NCI-H2227 (cell line): ENCODE measurements at regions not wholly inside any gene's neighbourhood (a gene's known extent, or its start where the extent isn't known, plus 50 kb on each side); places are given as distances from the start of the nearest gene placed in this dataset.

Experiments used
- DNase-seq: peaks from one replicate; lab custom pipeline; 2025; ENCODE audit not compliant: unreplicated experiment; lab: John Stamatoyannopoulos, UW

DNA sequence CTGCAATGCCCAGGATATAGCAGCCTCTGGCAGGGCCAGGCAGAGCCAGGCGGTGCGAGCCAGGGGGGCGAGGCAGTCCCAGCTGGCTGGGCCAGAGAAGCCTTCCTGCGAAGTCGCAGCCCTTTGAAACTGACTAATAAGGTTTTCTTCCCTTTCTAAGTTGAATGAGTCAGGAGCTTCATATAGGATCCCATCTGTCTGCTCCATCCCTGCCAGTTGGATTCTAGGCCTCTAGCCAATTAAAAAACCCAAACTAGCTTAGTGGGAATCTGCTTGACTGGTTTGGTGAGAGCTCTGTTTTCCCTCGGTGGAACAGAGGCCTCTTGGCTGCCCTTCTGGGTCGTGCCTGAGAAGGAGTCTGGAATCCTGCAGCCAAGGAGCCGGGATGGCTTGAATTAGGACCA is 70.1 kb upstream of the RAPGEF1 start:
- no peak for DNase-seq

DNA sequence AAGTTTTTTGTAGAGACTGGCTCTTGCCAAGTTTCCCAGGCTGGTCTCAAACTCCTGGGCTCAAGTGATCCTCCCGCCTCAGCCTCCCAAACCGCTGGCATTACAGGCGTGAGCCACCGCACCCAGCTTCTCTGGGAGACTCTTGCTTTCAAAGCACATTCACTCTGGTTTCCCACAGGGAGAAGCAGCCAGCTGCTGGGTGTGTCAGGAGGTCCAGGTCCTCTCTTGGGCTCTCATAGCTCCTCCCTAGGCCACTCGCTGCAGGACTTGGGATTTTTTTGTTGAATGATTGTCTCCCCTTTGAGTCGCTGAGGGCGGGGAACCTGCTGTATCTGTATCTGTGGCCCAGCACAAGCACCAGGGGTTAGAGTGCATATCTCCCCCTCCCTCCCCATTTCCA is 68.4 kb upstream of the RAPGEF1 start:
- no peak for DNase-seq

DNA sequence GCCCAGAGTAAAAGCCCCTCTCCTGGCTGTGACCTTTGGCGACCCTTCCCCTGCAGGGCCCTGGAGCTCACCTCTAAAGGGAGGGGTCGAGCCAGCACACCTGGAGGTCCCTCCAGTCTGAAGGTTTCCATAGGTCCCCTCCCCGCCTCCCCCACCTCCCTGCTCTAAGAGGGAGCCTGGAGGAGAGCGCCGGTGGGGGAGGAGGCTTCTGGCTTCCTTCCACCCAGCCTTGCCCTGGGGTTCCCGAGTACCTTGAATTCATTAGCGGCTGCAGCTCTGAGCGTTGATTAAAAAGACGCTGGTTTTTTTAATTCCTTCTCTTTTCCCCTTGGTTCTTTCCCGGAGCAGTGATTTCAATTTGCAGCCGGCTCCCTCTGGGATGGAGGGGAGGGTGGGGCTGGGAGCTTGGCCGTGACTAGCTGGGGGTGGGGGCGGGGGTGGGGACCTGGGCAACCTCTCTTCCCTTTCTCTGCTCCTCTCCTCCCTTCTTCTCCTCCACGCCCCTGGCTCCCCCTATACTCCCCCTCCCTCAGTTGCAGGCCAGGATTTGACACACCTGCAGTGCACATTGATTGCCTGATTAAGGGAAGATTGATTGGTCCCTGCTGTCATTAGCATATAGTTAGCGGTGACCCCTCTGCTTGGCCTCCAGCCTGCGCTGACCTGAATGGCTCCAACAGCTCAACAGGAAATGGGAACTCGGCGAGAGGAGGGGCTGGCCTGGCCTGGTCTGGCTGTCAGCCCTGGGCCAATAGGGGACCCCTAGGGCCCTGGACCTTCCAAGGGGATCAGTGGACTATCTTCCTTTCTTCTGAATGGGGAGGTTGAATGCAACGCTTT is 67.5 kb upstream of the RAPGEF1 start:
- DNase-seq: no peak

DNA sequence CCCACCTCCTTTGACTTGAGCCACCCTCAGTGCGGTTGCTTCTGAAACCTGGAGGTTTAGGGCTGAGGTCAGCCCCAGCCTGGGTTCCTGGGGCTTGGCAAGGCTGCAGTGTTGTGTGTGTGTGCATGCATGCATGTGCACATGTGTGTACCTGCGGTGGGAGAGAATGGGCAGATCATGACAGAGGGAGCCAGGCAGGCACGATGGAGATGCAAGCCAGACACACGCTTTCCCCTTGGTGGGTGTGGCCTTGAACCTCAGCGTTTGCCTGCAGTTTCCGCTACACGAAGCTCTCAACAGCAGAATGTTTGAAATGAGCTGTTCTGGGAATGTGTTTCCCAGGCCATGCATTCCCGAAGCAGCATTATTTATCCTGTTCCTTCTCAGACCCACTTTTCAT is 65.9 kb upstream of the RAPGEF1 start:
- DNase-seq: no peak

DNA sequence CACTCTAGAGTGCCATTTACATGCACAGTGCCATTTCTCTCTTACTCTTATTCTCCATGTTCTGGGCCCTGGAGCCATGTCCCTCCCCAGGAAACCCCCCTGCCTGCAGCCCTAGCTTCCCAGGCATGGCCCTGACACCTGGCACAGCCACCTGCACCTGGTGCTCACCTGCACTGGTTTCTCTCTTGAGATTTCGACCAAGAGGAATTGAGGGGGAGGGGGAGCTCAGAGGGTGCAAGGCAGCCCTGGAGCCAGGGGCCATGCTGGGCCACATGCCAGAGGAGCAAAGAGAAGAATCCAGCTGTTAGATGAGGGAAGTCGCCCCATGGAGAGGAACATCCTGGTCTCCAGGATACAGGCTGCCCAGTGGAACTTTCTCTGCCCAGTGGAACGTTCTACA is 65.0 kb upstream of the RAPGEF1 start:
- no peak for DNase-seq

DNA sequence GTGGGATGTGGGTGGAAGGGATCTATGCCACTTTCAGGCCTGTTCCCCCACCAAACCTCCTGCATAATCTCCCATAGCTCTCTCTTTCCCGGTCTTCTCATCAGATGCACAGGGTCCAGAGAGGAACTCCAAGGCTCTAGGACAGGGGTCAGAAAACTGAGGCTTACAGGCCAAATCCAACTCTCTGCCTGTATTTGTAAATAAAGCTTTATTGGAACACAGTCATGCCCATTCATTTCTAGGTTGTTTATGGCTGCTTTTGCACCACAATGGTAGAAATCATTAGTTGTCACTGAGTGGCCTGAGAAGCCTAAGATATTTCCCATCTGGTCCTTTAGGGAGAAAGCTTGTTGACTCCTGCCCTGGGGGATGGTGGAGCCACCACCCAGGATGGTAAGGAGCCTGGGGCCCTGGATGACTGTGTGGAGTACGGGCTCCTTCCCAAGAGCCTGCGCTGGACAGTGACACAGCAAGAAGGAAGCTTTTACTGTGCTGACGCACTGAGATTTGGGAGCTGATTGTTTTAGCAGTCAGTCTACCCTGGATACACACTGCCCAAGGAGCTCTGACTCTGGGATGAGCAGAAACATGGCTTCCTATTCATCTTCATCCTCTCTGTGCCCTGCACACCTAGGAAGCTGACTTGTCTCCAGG is 64.0 kb upstream of the RAPGEF1 start:
- no peak for DNase-seq

DNA sequence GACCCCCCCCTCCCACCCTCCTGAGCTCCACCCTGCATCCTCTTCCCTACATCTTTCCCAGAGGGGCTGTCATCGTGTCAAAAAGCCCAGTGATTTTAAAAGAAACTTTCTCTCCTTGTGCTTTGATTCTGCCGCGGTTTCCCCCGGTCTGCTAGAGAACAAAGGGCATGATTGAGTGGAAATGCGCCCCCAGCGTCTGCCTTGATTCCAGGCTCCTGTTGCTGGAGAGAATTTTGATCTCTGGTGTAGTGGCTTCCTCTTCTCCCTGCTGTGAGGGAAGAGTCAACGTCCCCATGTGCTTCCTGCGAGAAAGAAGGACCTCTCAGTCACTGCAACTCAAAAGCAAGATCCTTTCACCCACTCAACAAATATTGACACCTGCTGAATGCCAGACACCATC is 61.9 kb upstream of the RAPGEF1 start:
- no peak for DNase-seq

DNA sequence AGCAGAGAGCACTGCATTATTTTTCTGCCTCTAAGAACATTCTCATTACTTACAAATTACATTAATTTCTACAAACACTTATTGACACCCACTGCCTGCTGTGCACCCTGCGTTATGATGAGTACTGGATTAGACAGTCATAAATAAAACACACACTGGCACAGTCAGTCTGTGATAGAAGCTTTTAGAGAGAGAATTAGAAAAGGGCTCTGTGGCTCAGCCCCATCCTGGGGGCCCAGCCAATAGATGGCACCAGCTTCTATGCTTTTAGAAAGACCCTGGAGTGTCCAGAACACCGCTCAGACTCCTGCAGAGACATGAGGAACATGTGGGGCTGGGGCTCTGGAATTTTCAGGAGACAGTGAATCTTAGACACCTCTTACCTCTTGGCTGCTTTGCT is 61.0 kb upstream of the RAPGEF1 start:
- no peak for DNase-seq

DNA sequence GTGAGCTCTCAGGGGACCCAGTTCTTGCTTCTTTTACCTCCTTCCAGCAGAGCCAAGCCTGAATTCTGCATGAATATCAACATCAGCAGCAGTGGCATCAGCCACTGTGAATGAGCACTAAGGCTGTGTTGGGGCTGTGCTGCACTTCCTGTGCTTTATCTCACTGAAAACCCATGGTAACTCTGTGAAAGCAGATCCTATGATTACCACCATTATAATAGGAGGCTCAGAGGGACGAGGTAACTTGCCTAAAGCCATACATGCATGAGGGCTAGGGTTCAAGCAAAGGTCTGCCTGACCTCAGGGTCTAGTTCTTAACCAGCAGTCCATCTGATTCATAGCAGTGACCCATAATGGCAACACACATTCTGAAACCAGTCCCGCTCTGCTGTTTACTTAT is 60.5 kb upstream of the RAPGEF1 start:
- no peak for DNase-seq

DNA sequence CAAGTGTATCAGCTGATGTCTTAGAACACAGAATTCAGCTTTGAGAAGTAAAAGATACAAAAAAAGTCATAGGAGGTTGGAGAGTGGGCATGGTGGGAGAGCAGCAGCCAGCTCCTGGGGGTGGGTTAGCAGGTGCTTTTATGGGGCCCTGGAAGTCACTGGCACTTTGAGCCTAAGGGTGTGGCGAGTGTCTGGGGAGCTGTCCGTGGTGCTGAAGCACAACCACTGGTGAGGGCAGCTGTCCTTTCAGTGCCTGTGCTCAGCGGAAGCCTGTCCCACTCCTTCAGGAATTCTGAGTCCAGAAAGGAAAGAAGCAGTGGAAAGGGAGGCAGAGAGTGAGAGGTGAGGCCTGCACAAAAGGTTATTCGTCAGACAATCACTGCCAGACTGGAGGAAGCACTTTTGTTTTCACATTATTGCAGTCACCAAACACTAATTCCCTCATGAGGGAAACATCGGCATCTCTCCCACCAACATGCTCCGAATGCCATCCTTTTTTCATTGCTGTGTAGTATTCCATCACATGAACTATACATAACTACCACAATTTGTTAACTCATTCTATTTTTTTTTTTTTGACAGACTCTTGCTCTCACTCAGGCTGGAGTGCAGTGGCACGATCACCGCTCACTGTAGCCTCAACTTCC is 59.4 kb upstream of the RAPGEF1 start:
- DNase-seq: no peak

DNA sequence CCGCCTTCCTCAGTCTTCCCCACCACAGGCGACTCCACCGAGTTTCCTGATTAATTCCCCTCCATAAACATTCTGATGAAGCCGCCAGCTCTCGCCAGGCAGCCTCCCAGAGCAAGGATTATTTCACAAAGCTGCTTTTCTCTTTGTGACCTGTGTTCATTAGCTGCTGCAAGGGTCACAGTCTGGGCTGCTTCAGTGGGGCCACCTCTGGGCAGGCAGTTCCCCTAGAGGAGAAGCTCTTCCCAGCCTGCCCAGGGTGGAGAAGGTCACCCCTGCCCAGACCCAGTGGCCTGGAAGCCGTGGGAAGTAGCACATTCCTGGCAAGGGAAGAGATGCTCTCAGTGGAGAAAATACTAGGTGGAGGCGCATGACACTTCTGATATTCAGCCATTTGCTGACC is 58.4 kb upstream of the RAPGEF1 start:
- DNase-seq: peak; percentile 21

DNA sequence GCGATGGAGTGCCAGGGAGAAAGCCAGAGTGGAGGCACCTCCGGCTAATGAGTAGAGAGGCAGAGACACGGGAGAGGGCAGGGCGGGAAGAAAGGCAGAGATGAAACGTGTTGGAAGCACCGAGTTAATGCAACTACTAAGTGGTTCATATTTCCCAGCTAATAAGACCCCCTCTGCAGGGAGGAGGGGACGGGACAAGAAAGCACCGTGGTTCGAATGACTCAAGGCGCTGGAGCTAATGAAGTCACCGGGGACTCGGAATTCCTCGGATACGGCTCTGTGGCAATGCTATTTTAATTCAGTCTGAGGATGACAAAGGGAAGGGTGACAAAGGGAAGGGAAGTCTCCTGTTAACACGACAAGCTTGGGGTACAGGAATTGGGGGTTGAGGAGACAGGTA is 54.5 kb upstream of the RAPGEF1 start:
- DNase-seq: no peak

DNA sequence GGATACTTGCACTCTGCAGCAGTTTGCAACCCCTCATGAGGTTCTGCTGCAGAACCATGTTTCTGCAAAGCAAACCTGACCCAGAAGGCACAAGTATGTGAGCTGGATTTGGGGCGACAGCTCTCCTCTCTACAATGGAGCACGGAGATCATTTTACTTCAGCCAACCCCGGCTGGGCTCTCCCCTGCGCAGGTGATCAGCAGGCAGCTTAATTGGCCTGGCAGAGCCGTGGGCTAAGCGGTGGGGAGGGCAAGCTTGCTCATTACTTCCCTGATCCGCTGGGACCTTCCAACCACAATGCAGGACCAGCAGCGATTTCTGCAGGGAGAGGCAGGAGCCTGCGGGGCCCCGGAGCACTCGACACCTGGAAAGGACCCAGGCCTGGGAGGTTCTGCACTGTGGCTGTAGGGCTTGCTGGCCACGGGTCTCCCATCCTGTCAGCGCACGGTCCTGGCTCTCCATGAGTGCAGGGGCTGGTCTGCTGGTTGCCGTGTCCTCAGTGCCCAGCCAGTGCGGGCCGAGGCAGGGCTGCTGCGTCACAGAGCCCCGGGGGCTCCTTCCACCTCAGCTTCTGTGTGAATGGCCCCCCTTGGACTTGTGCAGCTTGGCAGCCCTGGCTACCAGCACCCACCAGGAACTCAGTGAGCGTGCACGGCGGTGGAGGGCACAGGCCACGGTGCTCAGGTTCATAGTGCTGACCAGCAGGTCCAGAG is 51.8 kb upstream of the RAPGEF1 start:
- no peak for DNase-seq
